Thyroid gland (tissue), 4 donors: ENCODE measurements at regions not wholly inside any gene's neighbourhood (a gene's known extent, or its start where the extent isn't known, plus 50 kb on each side); places are given as distances from the start of the nearest gene placed in this dataset.
"Not testable (repeated sequence)": the region's sequence is repeated elsewhere in the genome, so short reads cannot be mapped to it uniquely, and the experiment has no call there.

Source experiments
- DNase-seq, 2 donors: peaks; one replicate each; pipeline ENCODE4 v3.0.0-alpha.2; 2019
- H3K27ac ChIP-seq, 3 donors: fragments of 200-600 bp; sonication (generic); 1 replicate in 2 of 3; 2 replicates in 1 of 3; pipeline ENCODE4 v1.5.1; 2016 to 2019; ENCODE audit warnings: mild to moderate bottlenecking in 1 of 3, moderate library complexity in 1 of 3
- H3K27me3 ChIP-seq: fragments of 200-600 bp; sonication (generic); one replicate; pipeline ENCODE4 v1.5.1; 2019
- H3K36me3 ChIP-seq, 2 donors: fragments of 200-600 bp; sonication (generic); one replicate each; pipeline ENCODE4 v1.5.1; 2016 to 2019
- H3K4me1 ChIP-seq, 2 donors: fragments of 200-600 bp; sonication (generic); one replicate each; pipeline ENCODE4 v1.5.1; 2017 to 2019
- H3K4me3 ChIP-seq, 3 donors: fragments of 200-600 bp; sonication (generic); replicated peaks in 1 of 3; 1 replicate in 2 of 3; 2 replicates in 1 of 3; pipeline ENCODE4 v1.5.1; 2016; ENCODE audit warnings: mild to moderate bottlenecking in 1 of 3
- H3K9me3 ChIP-seq: fragments of 200-600 bp; sonication (generic); one replicate; pipeline ENCODE4 v1.5.1; 2017
- CTCF ChIP-seq, 6 experiments: fragments of 200-600 bp in 3 of 6; fragments of 450-650 bp in 3 of 6; sonication (generic) in 3 of 6; IDR thresholded peaks; one replicate each; pipeline ENCODE4 v1.5.1; 2016 to 2019; ENCODE audit warnings: antibody characterized with exemption in 6 of 6, mild to moderate bottlenecking in 2 of 6, inconsistent platforms in 1 of 6, moderate library complexity in 1 of 6
- POLR2A ChIP-seq, 2 donors: fragments of 450-650 bp; IDR thresholded peaks; one replicate each; pipeline ENCODE4 v1.6.1; 2017; ENCODE audit warnings: antibody characterized with exemption in 2 of 2, mild to moderate bottlenecking in 2 of 2, moderate library complexity in 1 of 2
- WGBS, 2 donors: methylation state at CpG; one replicate each; pipeline ENCODE4 v1.1.5; 2017; 5-methylcytosine and 5-hydroxymethylcytosine counted together
- intact Hi-C: fragments of 100-400 bp; cut with DNase I; formaldehyde crosslinking; loops from one replicate; pipeline ENCODE4 v1.15.1; 2023

DNA sequence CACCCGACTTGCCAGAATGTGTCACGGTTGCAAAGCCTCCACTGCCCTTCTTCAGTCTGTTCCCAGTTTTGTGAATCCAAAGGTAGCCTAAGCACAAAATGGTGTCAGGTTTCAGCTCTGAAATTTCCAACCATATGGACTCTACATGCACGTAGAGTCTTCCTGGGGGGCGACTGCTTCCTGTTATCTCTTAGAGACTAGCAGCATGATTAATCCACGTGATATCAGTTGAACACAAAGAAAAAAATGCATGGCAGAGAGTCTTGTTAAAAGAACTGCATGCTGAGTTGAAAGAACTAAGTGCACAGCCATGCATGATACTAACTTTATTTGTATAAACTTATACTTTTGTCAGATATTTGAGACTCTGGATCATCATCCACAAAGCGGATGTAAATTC lies 404.4 kb downstream of the SOCS6 start:
- no peaks in the 10 kb centered on the region for H3K36me3 ChIP-seq
- H3K27ac ChIP-seq: no peak overlapping the region
- no peaks in the 10 kb centered on the region for H3K27me3 ChIP-seq
- H3K4me1 ChIP-seq: no peaks in the 10 kb centered on the region
- no peak for DNase-seq
- H3K4me3 ChIP-seq: no peak overlapping the region
- H3K9me3 ChIP-seq: no peaks in the 10 kb centered on the region
- TF ChIP-seq POLR2A (IDR thresholded peaks at IDR 0.05): no peak
- no peak for TF ChIP-seq CTCF (IDR thresholded peaks at IDR 0.05)
- WGBS, 2 donors: 33 to 41% methylated on average over 6 of the region's 6 CpGs
- intact Hi-C loops: no loop called here

DNA sequence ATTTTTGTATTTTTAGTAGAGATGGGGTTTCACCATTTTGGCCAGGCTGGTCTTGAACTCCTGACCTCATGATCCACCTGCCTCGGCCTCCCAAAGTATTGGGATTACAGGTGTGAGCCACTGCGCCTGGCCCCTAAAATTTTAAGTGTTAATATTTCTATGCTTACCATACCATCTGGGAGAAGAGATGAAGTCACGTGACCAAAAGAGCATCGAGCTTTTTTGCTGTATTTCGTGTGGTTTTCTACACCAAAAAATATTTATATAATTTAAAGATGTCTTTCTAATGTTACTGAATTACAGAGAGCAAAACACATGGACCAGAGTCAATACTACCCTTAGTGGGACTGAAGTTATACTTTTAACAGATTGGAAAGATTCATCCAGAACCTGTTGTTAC lies 400.9 kb downstream of the SOCS6 start:
- H3K36me3 ChIP-seq, H3K27me3 ChIP-seq, H3K4me1 ChIP-seq, H3K4me3 ChIP-seq, DNase-seq, H3K27ac ChIP-seq, H3K9me3 ChIP-seq, intact Hi-C loops: not testable (repeated sequence)
- WGBS, 2 donors: 82 to 83% methylated on average over 5 of the region's 5 CpGs

GRCh38 chr18:70688286-70688685 lies 399.4 kb downstream of the SOCS6 start:
- Histone ChIP-seq H3K4me1 (no peaks in the 10 kb centered on the region), H3K27ac (no peak overlapping the region), H3K27me3 (no peaks in the 10 kb centered on the region), H3K36me3 (no peaks in the 10 kb centered on the region), H3K4me3 (no peak overlapping the region), H3K9me3 (no peaks in the 10 kb centered on the region)
- intact Hi-C loops: no loop called here
- no peak for TF ChIP-seq CTCF (IDR thresholded peaks at IDR 0.05)
- no peak for TF ChIP-seq POLR2A (IDR thresholded peaks at IDR 0.05)
- DNase-seq: no peak
- WGBS, 2 donors: 72% methylated on average over 1 of the region's 1 CpG

DNA sequence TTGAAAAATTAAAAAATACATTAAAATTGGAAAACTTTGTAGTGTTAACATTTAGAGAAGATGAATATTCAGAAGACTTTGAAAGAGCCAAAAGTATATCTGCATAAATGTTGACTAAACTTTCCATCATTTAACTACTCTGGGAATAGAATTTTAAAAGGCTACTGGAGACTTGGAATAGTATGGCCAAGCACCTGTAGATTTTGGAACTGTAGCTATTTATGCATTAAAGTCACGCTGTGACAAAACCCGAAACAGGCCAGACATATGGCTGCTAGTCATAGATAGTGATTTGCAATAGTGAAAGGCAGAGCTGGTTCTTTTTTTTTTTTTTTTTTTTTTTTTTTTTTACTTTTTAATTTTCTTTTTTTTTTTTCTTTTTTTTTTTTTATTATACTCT lies 396.0 kb downstream of the SOCS6 start:
- Histone ChIP-seq H3K36me3 (no peaks in the 10 kb centered on the region), H3K4me1 (no peaks in the 10 kb centered on the region), H3K27ac (no peak overlapping the region), H3K27me3 (no peaks in the 10 kb centered on the region), H3K4me3 (no peak overlapping the region), H3K9me3 (no peaks in the 10 kb centered on the region)
- DNase-seq: no peak
- intact Hi-C loops: no loop called here
- 91 to 92% methylated on average over 2 of the region's 2 CpGs for WGBS, 2 donors
- TF ChIP-seq CTCF (IDR thresholded peaks at IDR 0.05) (no peak), POLR2A (IDR thresholded peaks at IDR 0.05) (no peak)

GRCh38 chr18:70683263-70683662 lies 394.4 kb downstream of the SOCS6 start:
- no peak overlapping the region for H3K4me3 ChIP-seq
- no peak overlapping the region for H3K27ac ChIP-seq
- WGBS, 2 donors: 69 to 75% methylated on average over 5 of the region's 5 CpGs
- H3K4me1 ChIP-seq: no peaks in the 10 kb centered on the region
- H3K27me3 ChIP-seq: no peaks in the 10 kb centered on the region
- TF ChIP-seq POLR2A (IDR thresholded peaks at IDR 0.05) (no peak), CTCF (IDR thresholded peaks at IDR 0.05) (no peak)
- no peaks in the 10 kb centered on the region for H3K36me3 ChIP-seq
- no peaks in the 10 kb centered on the region for H3K9me3 ChIP-seq
- intact Hi-C loops: no loop called here
- no peak for DNase-seq

- no peak overlapping the region for H3K27ac ChIP-seq
- 91 to 92% methylated on average over 3 of the region's 3 CpGs for WGBS, 2 donors
Measured at GRCh38 chr18:70674896-70675295, 386.1 kb downstream of the SOCS6 start.

More at GRCh38 chr18:70674896-70675295, 386.1 kb downstream of the SOCS6 start:
- TF ChIP-seq CTCF (IDR thresholded peaks at IDR 0.05) (no peak), POLR2A (IDR thresholded peaks at IDR 0.05) (no peak)
- H3K9me3 ChIP-seq: no peaks in the 10 kb centered on the region
- no peaks in the 10 kb centered on the region for H3K27me3 ChIP-seq
- intact Hi-C loops: no loop called here
- H3K4me1 ChIP-seq: no peaks in the 10 kb centered on the region
- H3K4me3 ChIP-seq: no peak overlapping the region
- no peaks in the 10 kb centered on the region for H3K36me3 ChIP-seq
- DNase-seq: no peak
